Osteoblast (primary cell): ENCODE measurements at regions not wholly inside any gene's neighbourhood (a gene's known extent, or its start where the extent isn't known, plus 50 kb on each side); places are given as distances from the start of the nearest gene placed in this dataset.
A peak's percentile ranks its signal among the peaks of the same experiment; 100 is the strongest.

Source experiments
- DNase-seq: peaks from one replicate; pipeline ENCODE4 v3.0.0; 2011; ENCODE audit warnings: low spot score, mixed read lengths; ENCODE audit not compliant: insufficient read length; ENCODE audit errors: missing footprints
- H2AFZ ChIP-seq: 2 replicates; pipeline ENCODE4 v1.6.0; 2011; ENCODE audit warnings: mild to moderate bottlenecking, low read length
- H3K27ac ChIP-seq: 2 replicates; pipeline ENCODE4 v1.5.1; 2011; ENCODE audit warnings: mild to moderate bottlenecking, low read depth, low read length, moderate library complexity
- H3K27me3 ChIP-seq: 2 replicates; pipeline ENCODE4 v1.6.0; 2012; ENCODE audit warnings: mild to moderate bottlenecking, control low read depth, inconsistent platforms, low read length, moderate library complexity; ENCODE audit not compliant: insufficient read depth
- H3K36me3 ChIP-seq: 2 replicates; pipeline ENCODE4 v1.5.1; 2011; ENCODE audit warnings: mild to moderate bottlenecking, low read length, control low read depth, moderate library complexity; ENCODE audit not compliant: insufficient read depth
- H3K4me1 ChIP-seq: 2 replicates; pipeline ENCODE4 v1.5.1; 2011; ENCODE audit warnings: mild to moderate bottlenecking, low read length, control low read depth, moderate library complexity; ENCODE audit not compliant: insufficient read depth
- H3K4me2 ChIP-seq: 2 replicates; pipeline ENCODE4 v1.6.0; 2011; ENCODE audit warnings: mild to moderate bottlenecking, low read length; ENCODE audit not compliant: insufficient read depth
- H3K4me3 ChIP-seq: fragments of 200-600 bp; sonication (generic); 3 replicates; pipeline ENCODE4 v1.5.1; 2012; ENCODE audit warnings: mild to moderate bottlenecking, low read length, inconsistent platforms; ENCODE audit not compliant: insufficient read depth
- H3K79me2 ChIP-seq: 2 replicates; pipeline ENCODE4 v1.6.0; 2012; ENCODE audit warnings: mild to moderate bottlenecking, low read length, control low read depth, inconsistent platforms; ENCODE audit not compliant: insufficient read depth
- H3K9me3 ChIP-seq: 2 replicates; pipeline ENCODE4 v1.5.1; 2011; ENCODE audit warnings: low read depth, low read length, control low read depth
- H4K20me1 ChIP-seq: 2 replicates; pipeline ENCODE4 v1.6.0; 2012; ENCODE audit warnings: mild to moderate bottlenecking, low read length, control low read depth; ENCODE audit not compliant: insufficient read depth
- CTCF ChIP-seq: IDR thresholded peaks from 2 replicates; pipeline ENCODE4 v1.5.1; 2011; ENCODE audit warnings: mild to moderate bottlenecking, low read depth, low read length, moderate library complexity; ENCODE audit errors: extremely low read depth

GRCh38 chr5:9724707-9725106, 94.6 kb upstream of the TAS2R1 start:
- H3K9me3 ChIP-seq: no peaks in the 10 kb centered on the region
- H3K27me3 ChIP-seq: no peaks in the 10 kb centered on the region
- H3K4me2 ChIP-seq: no peak overlapping the region
- H3K4me3 ChIP-seq: no peak overlapping the region
- H3K27ac ChIP-seq: no peak overlapping the region
- no peaks in the 10 kb centered on the region for H4K20me1 ChIP-seq
- no peak for DNase-seq
- H3K79me2 ChIP-seq: no peaks in the 10 kb centered on the region
- no peak for TF ChIP-seq CTCF
- H3K36me3 ChIP-seq: no peaks in the 10 kb centered on the region
- no peak overlapping the region for H2AFZ ChIP-seq
- H3K4me1 ChIP-seq: no peaks in the 10 kb centered on the region

- no peaks in the 10 kb centered on the region for H3K79me2 ChIP-seq
- no peak overlapping the region for H3K27ac ChIP-seq
- no peaks in the 10 kb centered on the region for H3K27me3 ChIP-seq
- DNase-seq: peak; percentile 51
- no peak for TF ChIP-seq CTCF
- no peaks in the 10 kb centered on the region for H3K9me3 ChIP-seq
- no peak overlapping the region for H3K4me3 ChIP-seq
- H3K36me3 ChIP-seq: no peaks in the 10 kb centered on the region
- no peak overlapping the region for H2AFZ ChIP-seq
- H4K20me1 ChIP-seq: no peaks in the 10 kb centered on the region
- H3K4me1 ChIP-seq: no peaks in the 10 kb centered on the region
- H3K4me2 ChIP-seq: no peak overlapping the region
Observed at GRCh38 chr5:9722601-9723180, 92.5 kb upstream of the TAS2R1 start.

- Histone ChIP-seq H3K4me2 (no peak overlapping the region), H3K27ac (no peak overlapping the region), H3K27me3 (no peaks in the 10 kb centered on the region), H4K20me1 (no peaks in the 10 kb centered on the region), H3K4me1 (peaks cover 10% of the 10 kb centered on the region), H3K36me3 (no peaks in the 10 kb centered on the region), H3K4me3 (no peak overlapping the region), H3K9me3 (no peaks in the 10 kb centered on the region), H3K79me2 (no peaks in the 10 kb centered on the region), H2AFZ (no peak overlapping the region)
- no peak for DNase-seq
- TF ChIP-seq CTCF: no peak
Observed at GRCh38 chr5:9721161-9721560, 91.0 kb upstream of the TAS2R1 start.

GRCh38 chr5:9720361-9720760, 90.2 kb upstream of the TAS2R1 start:
- no peak for DNase-seq
- no peak for TF ChIP-seq CTCF
- no peak overlapping the region for H3K4me2 ChIP-seq
- no peaks in the 10 kb centered on the region for H4K20me1 ChIP-seq
- no peak overlapping the region for H2AFZ ChIP-seq
- H3K4me3 ChIP-seq: no peak overlapping the region
- peaks cover 18% of the 10 kb centered on the region for H3K4me1 ChIP-seq
- H3K9me3 ChIP-seq: no peaks in the 10 kb centered on the region
- no peaks in the 10 kb centered on the region for H3K79me2 ChIP-seq
- no peaks in the 10 kb centered on the region for H3K36me3 ChIP-seq
- no peaks in the 10 kb centered on the region for H3K27me3 ChIP-seq
- H3K27ac ChIP-seq: no peak overlapping the region
